ENCODE measurements at regions not wholly inside any gene's neighbourhood (a gene's known extent, or its start where the extent isn't known, plus 50 kb on each side); places are given as distances from the start of the nearest gene placed in this dataset.
"Not testable (repeated sequence)": the region's sequence is repeated elsewhere in the genome, so short reads cannot be mapped to it uniquely, and the experiment has no call there.

GRCh38 chr4:33940281-33940680 lies 2304.0 kb downstream of the ARAP2 start:
- no peak for DNase-seq

GRCh38 chr4:33941854-33942253 lies 2302.5 kb downstream of the ARAP2 start:
- DNase-seq: peak; percentile 66

GRCh38 chr4:33948921-33949320 lies 2295.4 kb downstream of the ARAP2 start:
- DNase-seq: no peak

GRCh38 chr4:33953848-33954247 lies 2290.5 kb downstream of the ARAP2 start:
- not testable (repeated sequence) for DNase-seq

- no peak for DNase-seq
Observed at GRCh38 chr4:33954759-33955158, 2289.6 kb downstream of the ARAP2 start.

- DNase-seq: peak; percentile 20
Observed at GRCh38 chr4:33959519-33959918, 2284.8 kb downstream of the ARAP2 start.

- no peak for DNase-seq
Observed at GRCh38 chr4:33961761-33962160, 2282.6 kb downstream of the ARAP2 start.

GRCh38 chr4:33966808-33967207 lies 2277.5 kb downstream of the ARAP2 start:
- DNase-seq: no peak

- no peak for DNase-seq
Observed at GRCh38 chr4:33974270-33974669, 2270.0 kb downstream of the ARAP2 start.

GRCh38 chr4:33975995-33976394 lies 2268.3 kb downstream of the ARAP2 start:
- DNase-seq: no peak

GRCh38 chr4:33979781-33980180 lies 2264.5 kb downstream of the ARAP2 start:
- not testable (repeated sequence) for DNase-seq

- DNase-seq: no peak
Observed at GRCh38 chr4:33980361-33980760, 2264.0 kb downstream of the ARAP2 start.

GRCh38 chr4:33989820-33990443 lies 2254.4 kb downstream of the ARAP2 start:
- peak; percentile 87 for DNase-seq

- peak; percentile 34 for DNase-seq
Observed at GRCh38 chr4:33996075-33996718, 2248.1 kb downstream of the ARAP2 start.

GRCh38 chr4:33998291-33998690 lies 2246.0 kb downstream of the ARAP2 start:
- peak; percentile 91 for DNase-seq

GRCh38 chr4:34000356-34000755 lies 2244.0 kb downstream of the ARAP2 start:
- peak; percentile 4 for DNase-seq

GRCh38 chr4:34006540-34006939 lies 2237.8 kb downstream of the ARAP2 start:
- DNase-seq: not testable (repeated sequence)

- no peak for DNase-seq
Observed at GRCh38 chr4:34009951-34010350, 2234.4 kb downstream of the ARAP2 start.

- no peak for DNase-seq
Observed at GRCh38 chr4:34010751-34011519, 2233.4 kb downstream of the ARAP2 start.

GRCh38 chr4:34035225-34035624 lies 2209.1 kb downstream of the ARAP2 start:
- DNase-seq: no peak

GRCh38 chr4:34037280-34037679 lies 2207.0 kb downstream of the ARAP2 start:
- DNase-seq: no peak

GRCh38 chr4:34039766-34040165 lies 2204.5 kb downstream of the ARAP2 start:
- no peak for DNase-seq

- DNase-seq: peak; percentile 6
Observed at GRCh38 chr4:34043131-34043530, 2201.2 kb downstream of the ARAP2 start.

- no peak for DNase-seq
Observed at GRCh38 chr4:34046580-34046979, 2197.7 kb downstream of the ARAP2 start.

Measured in NCI-H69 (cell line).